Prostate gland (tissue), 2 donors: ENCODE measurements at regions not wholly inside any gene's neighbourhood (a gene's known extent, or its start where the extent isn't known, plus 50 kb on each side); places are given as distances from the start of the nearest gene placed in this dataset.
A peak's percentile ranks its signal among the peaks of the same experiment; 100 is the strongest.

Source experiments
- DNase-seq: peaks from one replicate; pipeline ENCODE4 v3.0.0-alpha.2; 2019; ENCODE audit warnings: low spot score
- H3K27ac ChIP-seq, 2 donors: fragments of 200-600 bp; sonication (generic); 2 replicates each; pipeline ENCODE4 v1.5.1; 2017 to 2019
- H3K27me3 ChIP-seq: fragments of 200-600 bp; sonication (generic); replicated peaks from 2 replicates; pipeline ENCODE4 v1.5.1; 2019; ENCODE audit not compliant: insufficient read depth
- H3K36me3 ChIP-seq, 2 donors: fragments of 200-600 bp; sonication (generic); 1 replicate in 1 of 2; 2 replicates in 1 of 2; pipeline versions ENCODE4 v1.5.1 to v1.8.1; 2017 to 2019
- H3K4me1 ChIP-seq: fragments of 200-600 bp; sonication (generic); replicated peaks from 2 replicates; pipeline ENCODE4 v1.5.1; 2019
- H3K4me3 ChIP-seq, 2 donors: fragments of 200-600 bp; sonication (generic); 2 replicates each; pipeline ENCODE4 v1.5.1; 2017 to 2019
- H3K9me3 ChIP-seq: fragments of 200-600 bp; sonication (generic); 2 replicates; pipeline ENCODE4 v1.5.1; 2017
- POLR2A ChIP-seq: fragments of 450-650 bp; IDR thresholded peaks from one replicate; pipeline ENCODE4 v1.6.1; 2016; ENCODE audit warnings: antibody characterized with exemption, mild to moderate bottlenecking
- POLR2AphosphoS5 ChIP-seq: sonication (generic); formaldehyde crosslinking; IDR thresholded peaks from one replicate; pipeline ENCODE4 v1.6.1; 2017; ENCODE audit warnings: antibody characterized with exemption
- WGBS: methylation state at CpG from one replicate; pipeline ENCODE4 v1.1.5; 2018; 5-methylcytosine and 5-hydroxymethylcytosine counted together
- intact Hi-C: fragments of 100-400 bp; cut with DNase I; formaldehyde crosslinking; loops from one replicate; pipeline ENCODE4 v1.14.2; 2022
- TF ChIP-seq, protein P1 (sequence below), 4 experiments: fragments of 200-600 bp in 2 of 4; fragments of 450-650 bp in 2 of 4; sonication (generic) in 2 of 4; IDR thresholded peaks; 1 replicate in 3 of 4; 2 replicates in 1 of 4; pipeline ENCODE4 v1.5.1; 2016 to 2019; ENCODE audit warnings: antibody characterized with exemption in 4 of 4, mild to moderate bottlenecking in 2 of 4, moderate library complexity in 2 of 4

DNA sequence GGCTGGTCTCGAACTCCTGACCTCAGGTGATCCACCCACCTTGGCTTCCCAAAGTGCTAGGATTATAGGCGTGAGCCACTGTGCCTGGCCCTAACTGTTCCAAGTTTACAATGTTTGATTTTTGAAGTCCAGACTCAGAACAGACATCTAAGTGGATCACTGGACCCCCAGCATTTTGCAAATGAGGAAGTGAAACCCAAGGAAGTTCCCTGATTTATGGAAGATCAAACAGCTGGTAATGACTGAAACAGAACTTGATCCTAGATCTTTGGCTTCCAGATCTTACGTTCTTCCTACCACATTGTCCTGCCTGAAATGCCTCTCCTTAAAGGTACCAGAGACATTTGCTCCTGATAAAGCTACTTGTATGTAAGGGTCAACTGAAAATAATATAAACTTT lies 58.3 kb upstream of the NCOA1 start:
- Histone ChIP-seq H3K4me3 (no peak overlapping the region), H3K4me1 (peaks cover 6% of the 10 kb centered on the region), H3K27me3 (no peaks in the 10 kb centered on the region), H3K9me3 (no peaks in the 10 kb centered on the region), H3K27ac (no peak overlapping the region), H3K36me3 (no peaks in the 10 kb centered on the region)
- TF ChIP-seq POLR2AphosphoS5 (no peak), POLR2A (no peak)
- TF ChIP-seq, protein P1, sequence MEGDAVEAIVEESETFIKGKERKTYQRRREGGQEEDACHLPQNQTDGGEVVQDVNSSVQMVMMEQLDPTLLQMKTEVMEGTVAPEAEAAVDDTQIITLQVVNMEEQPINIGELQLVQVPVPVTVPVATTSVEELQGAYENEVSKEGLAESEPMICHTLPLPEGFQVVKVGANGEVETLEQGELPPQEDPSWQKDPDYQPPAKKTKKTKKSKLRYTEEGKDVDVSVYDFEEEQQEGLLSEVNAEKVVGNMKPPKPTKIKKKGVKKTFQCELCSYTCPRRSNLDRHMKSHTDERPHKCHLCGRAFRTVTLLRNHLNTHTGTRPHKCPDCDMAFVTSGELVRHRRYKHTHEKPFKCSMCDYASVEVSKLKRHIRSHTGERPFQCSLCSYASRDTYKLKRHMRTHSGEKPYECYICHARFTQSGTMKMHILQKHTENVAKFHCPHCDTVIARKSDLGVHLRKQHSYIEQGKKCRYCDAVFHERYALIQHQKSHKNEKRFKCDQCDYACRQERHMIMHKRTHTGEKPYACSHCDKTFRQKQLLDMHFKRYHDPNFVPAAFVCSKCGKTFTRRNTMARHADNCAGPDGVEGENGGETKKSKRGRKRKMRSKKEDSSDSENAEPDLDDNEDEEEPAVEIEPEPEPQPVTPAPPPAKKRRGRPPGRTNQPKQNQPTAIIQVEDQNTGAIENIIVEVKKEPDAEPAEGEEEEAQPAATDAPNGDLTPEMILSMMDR (IDR thresholded peaks at IDR 0.05), result no peak
- intact Hi-C loops, result no loop called here
- DNase-seq, result no peak
- 73% methylated on average over 3 of the region's 3 CpGs for WGBS

DNA sequence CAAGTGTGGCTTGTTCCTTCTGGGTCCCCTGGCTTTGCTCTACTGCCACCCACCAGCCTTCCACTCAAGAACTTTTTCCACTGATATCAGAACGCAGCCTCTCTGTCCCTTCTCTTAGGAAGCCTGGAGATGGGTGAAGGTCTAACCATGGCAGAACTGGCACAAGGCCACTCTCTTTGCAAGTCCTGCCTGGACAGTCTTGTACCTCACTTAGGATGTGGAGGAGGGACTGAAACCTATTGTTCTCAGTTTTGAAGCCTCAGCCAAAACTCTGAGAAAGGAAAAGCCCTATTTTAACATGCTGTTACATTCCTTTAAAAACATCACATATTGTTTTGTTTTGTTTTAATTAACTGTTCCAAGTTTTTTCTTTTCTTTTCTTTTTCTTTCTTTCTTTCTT lies 58.9 kb upstream of the NCOA1 start:
- Histone ChIP-seq H3K4me1 (peaks cover 6% of the 10 kb centered on the region), H3K9me3 (no peaks in the 10 kb centered on the region)
- 79% methylated on average over 1 of the region's 1 CpG for WGBS

DNA sequence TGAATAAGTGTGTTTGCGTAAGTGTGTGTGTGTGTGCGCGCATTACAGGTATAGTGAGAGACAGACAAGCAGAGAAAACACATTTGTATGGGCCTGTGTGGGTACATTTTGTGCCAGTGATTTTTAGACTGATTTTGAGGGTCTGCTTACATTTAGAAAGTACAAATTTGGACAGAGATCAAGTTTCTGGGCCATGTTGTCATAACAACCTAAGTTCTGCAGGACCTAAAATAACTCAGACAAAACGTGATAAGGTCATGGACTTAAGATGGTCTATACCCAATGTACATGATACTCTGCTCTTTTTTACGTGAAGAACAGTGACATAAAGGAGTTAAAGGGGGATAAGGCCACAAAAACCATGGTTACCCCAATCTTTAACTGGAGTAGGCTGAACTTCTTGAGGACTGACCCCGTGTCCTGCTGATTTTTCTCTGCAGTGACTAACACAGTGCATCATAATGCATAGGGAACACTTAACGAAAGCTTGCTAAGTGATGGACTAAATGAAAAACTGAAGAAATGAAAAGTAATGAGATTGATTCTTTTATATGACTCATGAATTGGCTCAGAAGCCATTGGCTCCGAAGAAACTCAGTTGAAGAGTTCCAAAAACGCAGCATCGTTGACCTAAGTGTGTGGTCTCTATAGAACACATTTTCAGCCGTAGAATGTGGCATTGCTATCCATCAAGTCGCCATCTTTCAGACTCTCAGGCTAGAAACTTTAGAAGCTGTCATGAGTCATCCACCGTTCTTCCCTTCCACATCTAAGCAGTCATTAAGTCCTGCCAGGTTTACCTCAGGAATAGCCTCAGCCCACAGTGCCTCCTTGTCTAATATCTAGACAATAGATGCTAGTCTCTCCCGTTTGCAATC lies 61.6 kb upstream of the NCOA1 start:
- Histone ChIP-seq H3K27me3 (no peaks in the 10 kb centered on the region), H3K36me3 (no peaks in the 10 kb centered on the region), H3K9me3 (no peaks in the 10 kb centered on the region), H3K27ac (no peak overlapping the region), H3K4me3 (no peak overlapping the region), H3K4me1 (no peaks in the 10 kb centered on the region)
- intact Hi-C loops, result loop anchor here (10.0 kb wide), 1 partner anchor 65 kb away; the partner anchor contains the start of gene NCOA1
- DNase-seq, result no peak
- no peak for TF ChIP-seq POLR2AphosphoS5
- WGBS, result 67% methylated on average over 14 of the region's 14 CpGs

More for the DNA sequence above, 58.9 kb upstream of the NCOA1 start:
- intact Hi-C loops, result no loop called here
- Histone ChIP-seq H3K36me3 (no peaks in the 10 kb centered on the region), H3K4me3 (no peak overlapping the region), H3K27ac (no peak overlapping the region), H3K27me3 (no peaks in the 10 kb centered on the region)
- DNase-seq, result no peak
- TF ChIP-seq POLR2A, result no peak
- TF ChIP-seq, protein P1 (IDR thresholded peaks at IDR 0.05), result no peak

DNA sequence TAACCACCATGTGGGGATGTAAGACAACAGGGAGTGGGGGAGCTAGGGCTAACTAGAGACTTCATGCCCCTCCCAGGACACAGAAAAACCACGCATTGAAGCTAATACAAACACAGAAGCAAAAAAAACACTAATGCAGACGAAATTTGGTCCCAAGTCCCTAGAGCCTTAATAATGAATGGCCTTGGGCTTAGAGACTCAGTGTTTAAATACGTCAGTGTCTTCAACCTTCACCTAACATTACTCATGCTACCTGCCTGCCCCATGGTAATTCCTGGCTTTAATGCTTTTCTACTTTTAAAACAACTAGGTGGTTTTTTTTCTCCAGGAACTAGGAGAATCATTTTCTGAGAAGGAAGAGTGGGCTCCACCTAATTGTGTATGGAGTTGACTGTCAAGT lies 64.1 kb upstream of the ITSN2 start:
- 94% methylated on average over 3 of the region's 3 CpGs for WGBS
- H3K9me3 ChIP-seq, result no peaks in the 10 kb centered on the region
- H3K36me3 ChIP-seq, result no peaks in the 10 kb centered on the region
- H3K27ac ChIP-seq, result no peak overlapping the region
- no peaks in the 10 kb centered on the region for H3K27me3 ChIP-seq
- no peak for DNase-seq
- TF ChIP-seq POLR2A, result no peak
- TF ChIP-seq POLR2AphosphoS5, result no peak
- TF ChIP-seq, protein P1 (IDR thresholded peaks at IDR 0.05), result no peak
- no peak overlapping the region for H3K4me3 ChIP-seq
- intact Hi-C loops, result loop anchor here (10.0 kb wide), 1 partner anchor 70 kb away; the partner anchor contains the start of gene NCOA1
- H3K4me1 ChIP-seq, result no peaks in the 10 kb centered on the region

DNA sequence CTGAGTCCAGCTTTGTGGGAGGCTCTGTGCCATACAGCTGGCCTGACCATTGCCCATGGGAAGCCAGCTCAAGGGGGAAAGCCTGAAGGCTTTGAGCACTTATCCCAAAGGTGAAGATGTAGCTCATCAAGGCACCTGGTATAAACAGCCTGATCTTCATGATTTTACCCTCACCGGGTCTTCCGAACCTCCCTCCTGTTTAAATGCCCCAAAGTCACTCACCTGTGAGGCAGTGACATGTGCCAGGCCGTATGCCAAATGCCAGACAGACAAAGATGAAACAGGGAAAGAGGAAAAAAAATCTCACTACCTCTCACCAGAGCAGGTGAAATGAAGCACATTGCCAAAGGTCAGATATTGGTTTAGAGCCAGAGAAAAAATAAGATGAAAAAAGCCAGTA lies 62.8 kb upstream of the ITSN2 start:
- intact Hi-C loops, result loop anchor here (10.0 kb wide), 1 partner anchor 72 kb away; the partner anchor contains the start of gene NCOA1
- H3K27me3 ChIP-seq, result no peaks in the 10 kb centered on the region
- H3K4me3 ChIP-seq, result no peak overlapping the region
- DNase-seq, result no peak
- no peaks in the 10 kb centered on the region for H3K4me1 ChIP-seq
- no peak overlapping the region for H3K27ac ChIP-seq
- TF ChIP-seq POLR2A, result no peak
- no peaks in the 10 kb centered on the region for H3K9me3 ChIP-seq
- no peaks in the 10 kb centered on the region for H3K36me3 ChIP-seq
- WGBS, result 54% methylated on average over 3 of the region's 3 CpGs

DNA sequence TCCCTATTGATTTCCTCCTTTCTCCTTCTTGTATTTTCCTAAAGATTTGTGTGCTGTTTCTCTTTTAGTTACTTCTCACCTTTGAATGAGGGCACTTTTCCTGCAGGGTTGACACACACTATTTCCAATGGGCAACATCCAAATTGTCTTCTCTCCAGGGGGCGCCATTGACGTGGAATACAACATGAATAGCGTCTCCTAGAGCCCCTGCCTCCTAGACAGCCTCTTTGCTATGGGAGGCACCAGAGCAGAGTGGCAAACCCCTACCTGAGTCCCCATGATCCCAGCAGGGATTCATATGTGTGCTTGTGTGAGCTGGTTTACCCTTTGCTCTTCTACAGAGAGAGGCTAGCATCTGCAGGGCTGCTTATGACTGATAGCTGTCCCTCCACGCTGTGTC lies 61.3 kb upstream of the ITSN2 start:
- peak; percentile 36 for DNase-seq

More for the DNA sequence above, 61.3 kb upstream of the ITSN2 start:
- no peaks in the 10 kb centered on the region for H3K9me3 ChIP-seq
- no peak overlapping the region for H3K27ac ChIP-seq
- TF ChIP-seq POLR2AphosphoS5, result no peak
- TF ChIP-seq, protein P1 (IDR thresholded peaks at IDR 0.05), result peak in 3 of 4 experiments; percentile 36 to 46 (median 45)
- H3K36me3 ChIP-seq, result no peaks in the 10 kb centered on the region
- no peak overlapping the region for H3K4me3 ChIP-seq
- H3K4me1 ChIP-seq, result no peaks in the 10 kb centered on the region
- H3K27me3 ChIP-seq, result no peaks in the 10 kb centered on the region
- WGBS, result 29% methylated on average over 4 of the region's 4 CpGs
- intact Hi-C loops, result loop anchor here (10.0 kb wide), 1 partner anchor 73 kb away; the partner anchor contains the start of gene NCOA1
